ENCODE measurements at regions not wholly inside any gene's neighbourhood (a gene's known extent, or its start where the extent isn't known, plus 50 kb on each side); places are given as distances from the start of the nearest gene placed in this dataset.
"Not testable (repeated sequence)": the region's sequence is repeated elsewhere in the genome, so short reads cannot be mapped to it uniquely, and the experiment has no call there.

DNA sequence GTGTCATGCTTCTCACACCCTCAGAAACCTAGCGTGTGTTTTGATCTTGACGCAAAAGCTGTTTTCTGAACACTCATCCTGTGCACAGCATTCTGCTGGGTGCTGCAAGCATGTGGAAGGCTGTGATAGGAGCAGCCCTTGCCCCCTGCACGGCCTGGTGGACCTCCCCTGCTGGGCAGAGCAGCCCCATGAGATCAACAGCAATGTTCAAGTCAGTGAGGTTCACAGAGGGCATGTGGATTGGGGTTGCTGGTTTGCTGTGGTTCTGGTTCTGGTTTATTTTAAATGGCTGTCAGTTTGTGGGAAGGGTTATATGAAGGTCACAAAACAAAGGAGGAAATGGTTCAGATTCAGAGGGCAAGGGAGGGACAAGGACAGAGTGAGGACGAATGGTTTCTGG, 71.3 kb downstream of the SOWAHC start:
- Mint-ChIP-seq H3K9me3 (no peaks in the 10 kb centered on the region), H3K36me3 (ENCODE audit: low read depth) (no peaks in the 10 kb centered on the region), H3K27ac (no peak overlapping the region), H3K27me3 (peaks cover 14% of the 10 kb centered on the region), H3K4me1 (no peaks in the 10 kb centered on the region), H3K4me3 (no peak overlapping the region)
- no peak for ATAC-seq (replicated peaks)

DNA sequence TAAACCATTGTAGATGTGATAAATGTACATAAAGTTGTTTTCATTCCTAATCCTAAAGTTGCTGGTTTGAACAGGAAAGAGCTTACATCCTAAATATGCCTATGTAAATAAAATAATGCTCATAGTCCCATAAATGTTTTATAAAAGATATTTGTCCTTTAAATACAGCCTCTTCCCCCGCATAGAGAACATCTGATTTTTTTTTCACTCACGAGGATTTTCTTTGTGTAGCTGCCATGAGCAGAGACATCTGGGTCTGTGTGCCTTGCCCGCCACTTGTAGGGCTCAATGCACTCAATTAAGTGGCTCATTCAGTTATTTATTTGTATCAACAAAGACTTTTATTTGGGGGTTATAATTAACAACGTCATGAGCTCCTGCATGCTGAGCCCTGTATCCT, 72.8 kb downstream of the SOWAHC start:
- H3K9me3 Mint-ChIP-seq = no peaks in the 10 kb centered on the region
- no peak overlapping the region for H3K27ac Mint-ChIP-seq
- H3K36me3 Mint-ChIP-seq (ENCODE audit: low read depth) = no peaks in the 10 kb centered on the region
- peaks cover 8% of the 10 kb centered on the region for H3K27me3 Mint-ChIP-seq
- no peaks in the 10 kb centered on the region for H3K4me1 Mint-ChIP-seq
- ATAC-seq (replicated peaks) = no peak
- no peak overlapping the region for H3K4me3 Mint-ChIP-seq

DNA sequence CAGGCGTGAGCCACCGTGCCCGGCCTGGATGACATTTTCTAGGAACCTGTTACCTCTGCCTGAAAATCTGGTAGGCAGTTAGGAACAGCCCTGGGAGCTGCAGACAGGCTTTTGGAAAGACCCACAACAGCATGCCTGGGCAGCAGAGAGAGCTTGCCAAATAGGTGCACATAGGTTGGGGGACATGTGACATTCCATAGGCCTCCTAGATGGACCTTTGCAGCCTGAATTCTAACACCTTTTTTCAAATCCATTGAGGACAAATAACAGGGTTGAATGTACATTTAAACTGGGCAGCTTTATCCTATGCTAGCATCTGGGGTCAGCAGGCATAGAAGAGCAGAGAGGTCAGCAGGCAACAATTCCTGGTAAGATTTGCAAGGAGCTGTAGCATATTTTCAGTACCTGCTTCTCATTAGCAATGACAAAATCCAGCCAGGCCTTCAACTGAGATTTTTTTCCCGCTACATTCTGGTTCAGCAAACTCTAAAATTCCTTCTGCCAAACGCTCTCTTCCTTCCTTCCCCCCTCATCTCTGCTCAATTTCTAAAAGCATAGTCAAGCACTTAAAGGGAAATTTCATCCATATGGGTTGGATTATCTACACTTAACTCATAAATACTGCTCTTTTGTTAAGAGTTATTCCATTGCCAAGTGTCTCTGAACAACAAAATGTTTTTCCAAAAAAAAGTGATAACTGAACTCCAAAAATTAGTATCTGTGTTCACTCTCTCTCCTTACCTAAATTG, 75.2 kb downstream of the SOWAHC start:
- H3K4me1 Mint-ChIP-seq = no peaks in the 10 kb centered on the region
- H3K9me3 Mint-ChIP-seq = no peaks in the 10 kb centered on the region
- no peak for ATAC-seq (replicated peaks)
- H3K36me3 Mint-ChIP-seq (ENCODE audit: low read depth) = no peaks in the 10 kb centered on the region
- no peak overlapping the region for H3K27ac Mint-ChIP-seq
- H3K4me3 Mint-ChIP-seq = no peak overlapping the region
- H3K27me3 Mint-ChIP-seq = peaks cover 8% of the 10 kb centered on the region

DNA sequence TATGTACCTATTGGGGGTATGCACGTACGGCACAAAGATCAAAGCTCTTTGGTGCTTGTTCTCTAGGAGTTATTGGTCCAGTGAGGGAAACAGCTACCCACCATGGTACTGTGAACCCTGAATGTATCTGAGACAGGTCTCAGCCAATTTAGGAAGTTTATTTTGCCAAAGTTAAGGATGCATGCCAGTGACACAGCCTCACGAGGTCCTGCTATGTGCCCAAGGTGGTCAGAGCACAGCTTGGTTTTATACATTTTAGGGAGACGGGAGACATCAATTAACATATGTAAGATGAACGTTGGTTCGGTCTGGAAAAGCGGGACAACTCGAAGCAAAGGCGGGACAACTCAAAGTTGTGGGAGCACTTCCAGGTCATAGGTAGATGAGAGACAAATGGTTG, 75.8 kb downstream of the SOWAHC start:
- H3K4me1 Mint-ChIP-seq = no peaks in the 10 kb centered on the region
- no peaks in the 10 kb centered on the region for H3K9me3 Mint-ChIP-seq
- H3K27ac Mint-ChIP-seq = no peak overlapping the region
- H3K27me3 Mint-ChIP-seq = peaks cover 12% of the 10 kb centered on the region
- ATAC-seq (replicated peaks) = no peak
- no peak overlapping the region for H3K4me3 Mint-ChIP-seq
- no peaks in the 10 kb centered on the region for H3K36me3 Mint-ChIP-seq (ENCODE audit: low read depth)

DNA sequence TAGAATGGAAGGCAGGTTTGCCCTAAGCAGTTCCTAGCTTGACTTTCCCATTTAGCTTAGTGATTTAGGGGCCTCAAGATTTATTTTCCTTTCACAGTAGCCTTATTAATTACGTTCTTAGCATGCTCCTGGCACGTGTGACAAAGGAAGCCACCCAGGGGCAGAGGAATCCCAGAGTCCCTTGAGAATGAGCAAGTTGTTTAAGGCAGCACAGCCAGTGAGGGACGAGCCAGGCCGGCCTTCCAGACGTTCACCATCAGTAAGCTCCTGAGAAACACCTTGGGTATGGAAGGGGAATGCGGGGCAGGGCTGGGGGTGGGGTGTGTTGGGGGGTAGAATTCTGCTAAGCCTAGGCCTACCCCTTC, 76.3 kb downstream of the SOWAHC start:
- H3K4me3 Mint-ChIP-seq = no peak overlapping the region
- H3K27me3 Mint-ChIP-seq = peaks cover 12% of the 10 kb centered on the region
- no peak overlapping the region for H3K27ac Mint-ChIP-seq
- no peaks in the 10 kb centered on the region for H3K36me3 Mint-ChIP-seq (ENCODE audit: low read depth)
- no peaks in the 10 kb centered on the region for H3K4me1 Mint-ChIP-seq
- no peak for ATAC-seq (replicated peaks)
- H3K9me3 Mint-ChIP-seq = no peaks in the 10 kb centered on the region

DNA sequence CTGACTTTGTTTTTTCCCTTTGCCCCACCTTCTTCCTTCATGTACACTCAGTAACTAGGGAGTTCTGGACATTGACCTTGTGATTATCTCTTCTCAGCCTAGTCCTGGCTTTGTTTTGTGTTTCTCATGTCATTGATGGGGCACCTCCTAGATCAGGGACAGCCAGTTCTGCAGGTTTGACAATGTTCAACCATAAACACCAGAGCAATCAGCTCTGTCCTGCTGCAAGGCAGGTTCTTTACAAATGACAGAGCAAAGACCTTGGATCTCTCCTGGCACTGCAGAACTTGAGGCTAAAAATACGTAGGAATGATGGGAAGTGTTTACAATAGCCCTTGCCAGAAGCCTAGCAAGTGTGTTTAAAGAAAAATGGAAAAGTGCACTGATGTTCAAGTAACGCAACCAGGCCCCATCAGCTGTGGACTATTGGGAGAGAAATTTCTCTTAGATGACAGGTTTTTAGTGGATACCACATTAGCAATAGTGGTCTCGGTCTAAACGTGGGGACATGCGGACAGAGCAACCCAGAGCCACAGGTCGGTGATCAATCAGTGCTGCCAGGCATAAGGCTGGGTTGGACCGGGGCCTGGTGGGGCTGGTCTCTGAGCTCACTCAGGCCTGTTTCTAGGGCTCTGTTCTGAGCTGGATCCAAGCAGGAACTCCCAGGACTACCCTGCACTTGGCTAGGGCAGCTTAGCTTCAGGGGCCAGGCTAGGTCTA, 76.8 kb downstream of the SOWAHC start:
- Mint-ChIP-seq H3K27ac (no peak overlapping the region), H3K4me1 (no peaks in the 10 kb centered on the region), H3K4me3 (no peak overlapping the region), H3K9me3 (no peaks in the 10 kb centered on the region), H3K27me3 (peaks cover 8% of the 10 kb centered on the region), H3K36me3 (ENCODE audit: low read depth) (no peaks in the 10 kb centered on the region)
- no peak for ATAC-seq (replicated peaks)

DNA sequence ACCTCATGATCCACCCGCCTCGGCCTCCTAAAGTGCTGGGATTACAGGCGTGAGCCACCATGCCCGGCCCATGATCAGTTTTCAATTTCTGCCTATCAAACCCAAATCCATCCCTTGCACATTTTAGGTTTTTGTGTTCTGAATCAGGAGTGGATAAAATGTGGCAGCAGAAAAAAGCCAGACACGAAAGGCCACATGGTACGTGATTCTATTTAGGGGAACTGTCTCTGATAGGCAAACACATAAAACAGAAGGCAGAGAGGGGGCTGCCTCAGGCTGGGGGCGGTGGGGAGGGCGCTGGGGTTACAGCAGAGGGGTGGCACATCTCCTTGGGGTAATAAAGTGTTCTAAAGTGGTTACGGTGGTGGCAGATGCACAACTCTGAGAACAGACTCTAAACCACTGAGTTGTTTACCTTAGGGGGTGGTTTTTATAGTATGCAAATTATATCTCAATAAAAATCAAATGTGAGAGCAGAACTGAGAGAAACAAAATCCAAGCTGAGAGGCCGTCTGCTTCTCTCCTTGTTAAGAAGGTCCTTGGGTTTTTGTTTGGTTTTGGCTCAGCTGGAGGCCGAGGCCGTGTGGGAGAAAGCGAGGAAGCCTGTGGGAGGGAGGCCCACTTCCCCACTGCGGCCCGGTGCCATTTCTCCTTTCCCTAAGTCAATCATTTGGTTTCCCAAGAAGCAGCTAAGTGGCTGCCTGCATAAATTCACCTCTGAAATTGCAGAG, 78.0 kb downstream of the SOWAHC start:
- Mint-ChIP-seq H3K36me3 (ENCODE audit: low read depth) (no peaks in the 10 kb centered on the region), H3K4me3 (no peak overlapping the region), H3K27ac (no peak overlapping the region), H3K4me1 (no peaks in the 10 kb centered on the region), H3K27me3 (peaks cover 8% of the 10 kb centered on the region), H3K9me3 (no peaks in the 10 kb centered on the region)
- peak; percentile 37 for ATAC-seq (replicated peaks)

DNA sequence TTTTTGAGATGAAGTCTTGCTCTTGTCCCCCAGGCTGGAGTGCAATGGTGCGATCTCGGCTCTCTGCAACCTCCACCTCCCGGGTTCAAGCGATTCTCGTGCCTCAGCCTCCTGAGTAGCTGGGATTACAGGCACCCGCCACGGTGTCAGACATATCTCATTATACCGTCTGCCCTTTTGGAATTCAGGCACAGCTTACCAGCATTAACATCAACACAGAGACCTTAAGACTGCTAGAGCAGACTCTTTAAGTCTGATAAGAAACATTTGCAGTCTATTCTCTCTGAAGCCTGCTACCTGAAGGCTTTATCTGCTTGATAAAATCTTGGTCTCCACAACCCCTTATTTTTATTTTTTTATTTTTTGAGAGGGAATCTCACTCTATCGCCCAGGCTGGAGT, 78.7 kb downstream of the SOWAHC start:
- not testable (repeated sequence) for H3K9me3 Mint-ChIP-seq; H3K4me1 Mint-ChIP-seq; H3K36me3 Mint-ChIP-seq (ENCODE audit: low read depth)
- peak; percentile 2 for ATAC-seq (replicated peaks)
- Mint-ChIP-seq H3K27me3 (peaks cover 11% of the 10 kb centered on the region), H3K4me3 (peak overlapping the region; percentile 8), H3K27ac (peak overlapping the region; percentile 54)

DNA sequence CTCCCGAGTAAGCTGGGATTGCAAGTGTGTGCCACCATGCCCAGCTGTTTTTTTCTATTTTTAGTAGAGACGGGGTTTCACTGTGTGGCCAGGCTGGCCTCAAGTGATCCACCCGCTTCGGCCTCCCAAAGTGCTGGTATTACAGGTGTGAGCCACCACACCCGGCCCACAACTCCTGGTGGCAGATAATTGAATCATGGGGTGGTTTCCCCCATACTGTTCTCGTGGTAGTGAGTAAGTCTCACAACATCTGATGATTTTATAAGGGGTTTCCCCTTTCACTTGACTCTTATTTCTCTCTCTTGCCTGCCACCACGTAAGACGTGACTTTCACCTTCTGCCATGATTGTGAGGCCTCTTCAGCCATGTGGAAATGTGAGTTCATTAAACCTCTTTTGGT, 79.1 kb downstream of the SOWAHC start:
- peak; percentile 95 for ATAC-seq (replicated peaks)
- H3K4me3 Mint-ChIP-seq = peak overlapping the region; percentile 8
- H3K27me3 Mint-ChIP-seq = peaks cover 11% of the 10 kb centered on the region
- H3K9me3 Mint-ChIP-seq; H3K4me1 Mint-ChIP-seq; H3K36me3 Mint-ChIP-seq (ENCODE audit: low read depth): not testable (repeated sequence)
- H3K27ac Mint-ChIP-seq = peak overlapping the region; percentile 54

DNA sequence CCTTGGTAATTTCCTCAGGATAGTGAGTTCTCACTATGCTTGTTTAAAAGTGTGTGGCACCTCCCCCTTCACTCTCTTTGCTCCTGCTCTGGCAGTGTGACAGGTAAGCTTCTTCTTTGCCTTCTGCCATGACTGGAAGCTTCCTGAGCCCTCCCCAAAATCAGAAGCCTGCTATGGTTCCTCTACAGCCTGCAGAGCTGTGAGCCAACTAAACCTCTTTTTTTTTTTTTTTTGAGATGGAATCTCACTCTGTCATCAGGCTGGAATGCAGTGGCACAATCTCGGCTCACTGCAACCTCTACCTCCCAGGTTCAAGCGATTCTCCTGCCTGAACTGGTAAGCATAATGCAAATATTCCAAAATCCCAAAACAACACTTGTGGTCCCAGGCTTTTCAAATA, 80.0 kb downstream of the SOWAHC start:
- Mint-ChIP-seq H3K4me1 (no peaks in the 10 kb centered on the region), H3K9me3 (no peaks in the 10 kb centered on the region), H3K27ac (no peak overlapping the region), H3K36me3 (ENCODE audit: low read depth) (no peaks in the 10 kb centered on the region), H3K27me3 (peaks cover 16% of the 10 kb centered on the region), H3K4me3 (peak overlapping the region; percentile 8)
- ATAC-seq (replicated peaks) = no peak

DNA sequence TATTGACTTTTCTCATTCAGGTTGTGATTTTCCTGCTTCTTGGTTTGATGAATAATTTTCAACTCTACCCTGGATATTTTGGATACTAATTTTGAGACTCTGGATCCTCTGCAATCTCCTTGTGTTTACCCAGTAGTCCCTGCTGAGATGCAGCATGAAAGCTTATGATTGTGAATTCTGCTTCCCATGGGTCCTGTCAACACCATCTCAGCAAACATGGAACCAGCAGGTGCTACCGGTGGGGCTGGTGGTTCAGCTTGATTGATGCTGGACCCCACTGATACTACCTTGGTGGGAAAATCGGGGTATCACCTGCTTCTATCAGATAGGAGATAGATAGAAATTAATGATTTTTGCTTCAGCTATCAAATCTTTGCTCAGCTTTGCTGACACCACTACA, 81.1 kb downstream of the SOWAHC start:
- Mint-ChIP-seq H3K4me1 (no peaks in the 10 kb centered on the region), H3K36me3 (ENCODE audit: low read depth) (no peaks in the 10 kb centered on the region), H3K27ac (no peak overlapping the region), H3K27me3 (peaks cover 22% of the 10 kb centered on the region), H3K4me3 (no peak overlapping the region), H3K9me3 (no peaks in the 10 kb centered on the region)
- ATAC-seq (replicated peaks) = no peak

DNA sequence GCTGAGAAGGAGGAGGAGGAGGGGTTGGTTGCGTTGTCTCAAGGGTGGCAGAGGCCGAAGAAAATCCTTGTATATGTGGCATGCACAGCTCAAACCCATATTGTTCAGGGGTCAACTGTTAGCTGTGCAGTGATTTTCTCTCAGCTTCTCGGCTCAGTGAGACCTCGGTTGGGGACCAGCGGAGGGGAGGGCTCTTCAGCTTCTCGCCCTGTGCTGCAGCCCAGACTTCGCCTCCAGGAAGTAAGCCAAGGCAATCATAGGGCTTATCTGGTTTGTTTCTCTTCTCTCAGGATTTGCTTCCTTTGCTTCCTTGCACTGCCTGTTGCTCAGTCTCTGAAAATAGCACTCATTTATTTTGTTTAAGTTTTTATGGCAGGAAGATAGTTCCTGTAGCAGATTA, 85.5 kb downstream of the SOWAHC start:
- no peak overlapping the region for H3K4me3 Mint-ChIP-seq
- H3K4me1 Mint-ChIP-seq = peaks cover 7% of the 10 kb centered on the region
- no peaks in the 10 kb centered on the region for H3K9me3 Mint-ChIP-seq
- H3K36me3 Mint-ChIP-seq (ENCODE audit: low read depth) = no peaks in the 10 kb centered on the region
- H3K27me3 Mint-ChIP-seq = peaks cover 40% of the 10 kb centered on the region
- no peak overlapping the region for H3K27ac Mint-ChIP-seq
- no peak for ATAC-seq (replicated peaks)

DNA sequence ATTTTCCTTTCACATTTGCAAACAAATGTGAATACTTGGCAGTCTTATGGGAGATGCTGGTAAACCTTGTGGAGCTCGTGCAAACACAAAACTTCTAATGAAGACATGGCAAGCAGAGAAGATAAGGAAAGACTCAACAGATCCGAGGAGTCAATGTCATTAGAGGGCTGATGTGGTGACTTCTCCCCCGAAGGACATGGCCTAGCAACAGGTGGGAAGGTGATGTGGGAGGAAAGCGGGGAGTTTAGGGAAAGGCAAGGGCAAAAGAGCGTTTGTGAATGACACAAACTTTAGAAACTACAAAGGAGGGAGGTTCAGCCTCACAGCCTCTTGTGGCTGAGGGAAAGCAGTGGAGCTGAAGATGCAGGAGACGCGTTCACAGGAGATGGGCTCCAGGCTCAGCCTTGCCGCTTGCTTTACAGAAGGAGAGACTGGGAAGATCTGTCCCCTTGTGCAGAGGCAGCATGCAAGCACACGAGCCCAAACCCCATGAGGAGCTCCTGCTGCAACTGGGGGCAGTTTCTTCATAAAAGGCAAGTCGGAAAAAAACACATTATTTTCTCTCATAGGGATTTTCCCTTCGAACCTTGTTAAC, 86.6 kb downstream of the SOWAHC start:
- peaks cover 7% of the 10 kb centered on the region for H3K4me1 Mint-ChIP-seq
- no peaks in the 10 kb centered on the region for H3K9me3 Mint-ChIP-seq
- no peak overlapping the region for H3K27ac Mint-ChIP-seq
- no peak overlapping the region for H3K4me3 Mint-ChIP-seq
- ATAC-seq (replicated peaks) = no peak
- H3K27me3 Mint-ChIP-seq = peaks cover 36% of the 10 kb centered on the region
- H3K36me3 Mint-ChIP-seq (ENCODE audit: low read depth) = no peaks in the 10 kb centered on the region

DNA sequence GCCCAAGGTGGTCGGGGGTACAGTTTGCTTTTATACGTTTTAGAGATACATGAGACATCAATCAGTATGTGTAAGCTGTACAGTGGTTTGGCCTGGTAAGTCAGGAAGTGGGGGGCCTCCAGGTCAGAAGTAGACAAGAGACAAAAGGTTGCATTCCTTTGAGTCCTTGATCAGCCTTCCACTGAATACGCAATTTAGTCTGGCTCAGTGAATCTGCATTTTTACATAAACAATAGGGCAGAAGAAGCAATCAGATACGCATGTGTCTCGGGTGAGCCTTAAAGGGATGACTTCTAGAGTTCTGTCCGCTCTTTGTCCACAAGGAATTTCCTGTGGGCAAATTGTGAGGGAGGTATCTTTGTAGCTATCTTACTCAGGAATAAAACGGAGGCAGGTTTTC, 87.2 kb downstream of the SOWAHC start:
- ATAC-seq (replicated peaks) = no peak

More for the DNA sequence above, 87.2 kb downstream of the SOWAHC start:
- Mint-ChIP-seq H3K27me3 (peaks cover 34% of the 10 kb centered on the region), H3K27ac (no peak overlapping the region), H3K4me3 (no peak overlapping the region), H3K36me3 (ENCODE audit: low read depth) (no peaks in the 10 kb centered on the region), H3K9me3 (no peaks in the 10 kb centered on the region), H3K4me1 (peaks cover 7% of the 10 kb centered on the region)

Measured in activated T-helper 17 cell treated with anti-CD3 and anti-CD28 coated beads, Interleukin-2, amount 50 U/mL, for 72 hours (primary cell).